H1 (cell line): ENCODE measurements at regions not wholly inside any gene's neighbourhood (a gene's known extent, or its start where the extent isn't known, plus 50 kb on each side); places are given as distances from the start of the nearest gene placed in this dataset.
A peak's percentile ranks its signal among the peaks of the same experiment; 100 is the strongest.

ENCODE experiments used
- CTCF ChIA-PET: fragments of 300-600 bp; sonication (Branson Sonifier 250); formaldehyde crosslinking; loops from one replicate; lab custom pipeline; 2021; ENCODE audit not compliant: partially characterized antibody; lab: Charles Lee
- POLR2A ChIA-PET: fragments of 300-600 bp; sonication (Branson Sonifier 250); formaldehyde crosslinking; loops from one replicate; lab custom pipeline; 2021; ENCODE audit warnings: inconsistent platforms; ENCODE audit not compliant: partially characterized antibody; lab: Charles Lee
- DNase-seq, 2 experiments: peaks; one replicate each; pipeline versions ENCODE4 v3.0.0 to v3.0.0-alpha.2; 2010 to 2022; ENCODE audit warnings: low spot score in 2 of 2, low read depth in 1 of 2, mixed read lengths in 1 of 2
- FAIRE-seq: peaks from 2 replicates; lab custom pipeline; 2011; peaks lifted over from hg19 to GRCh38; lab: Jason Lieb, UNC
- H2AFZ ChIP-seq: 2 replicates; pipeline ENCODE4 v1.8.1; 2012; ENCODE audit warnings: low read length, inconsistent platforms
- H2AK5ac ChIP-seq: 2 replicates; pipeline ENCODE4 v1.6.1; 2013; ENCODE audit warnings: low read depth, low read length
- H2BK120ac ChIP-seq: replicated peaks from 2 replicates; pipeline ENCODE3; 2013; ENCODE audit warnings: low read depth, low read length, inconsistent platforms
- H2BK12ac ChIP-seq: 2 replicates; pipeline ENCODE4 v1.6.1; 2013; ENCODE audit warnings: low read depth, low read length
- H2BK15ac ChIP-seq: 2 replicates; pipeline ENCODE4 v1.6.1; 2013; ENCODE audit warnings: low read length
- H2BK20ac ChIP-seq: 2 replicates; pipeline ENCODE4 v1.6.1; 2013; ENCODE audit warnings: low read length
- H2BK5ac ChIP-seq: 2 replicates; pipeline ENCODE4 v1.6.1; 2013; ENCODE audit warnings: low read depth, low read length
- H3K14ac ChIP-seq: 2 replicates; pipeline ENCODE4 v1.6.1; 2013; ENCODE audit warnings: inconsistent platforms; ENCODE audit not compliant: insufficient read length
- H3K18ac ChIP-seq: 2 replicates; pipeline ENCODE4 v1.6.1; 2013; ENCODE audit warnings: low read length; ENCODE audit errors: extremely low read depth
- H3K23ac ChIP-seq: 2 replicates; pipeline ENCODE4 v1.6.1; 2013; ENCODE audit warnings: inconsistent platforms; ENCODE audit not compliant: insufficient read length
- H3K23me2 ChIP-seq: 2 replicates; pipeline ENCODE4 v1.6.1; 2013; ENCODE audit warnings: low read depth, low read length
- H3K27ac ChIP-seq: 2 replicates; pipeline ENCODE4 v1.6.1; 2011; ENCODE audit warnings: low read depth, low read length, inconsistent platforms
- H3K27me3 ChIP-seq, 4 experiments: replicated peaks in 1 of 4; 1 replicate in 1 of 4; 2 replicates in 3 of 4; pipeline versions ENCODE4 v1.6.1 to v1.8.1; 2011 to 2013; ENCODE audit warnings: low read length in 3 of 4, mild to moderate bottlenecking in 3 of 4, inconsistent platforms in 2 of 4, mixed read lengths in 2 of 4, moderate library complexity in 1 of 4; ENCODE audit not compliant: control insufficient read depth in 3 of 4, insufficient read depth in 3 of 4; ENCODE audit errors: extremely low read depth in 1 of 4
- H3K36me3 ChIP-seq, 4 experiments: 2 replicates each; pipeline versions ENCODE4 v1.6.1 to v1.8.1; 2011 to 2013; ENCODE audit warnings: mild to moderate bottlenecking in 4 of 4, low read length in 3 of 4, moderate library complexity in 2 of 4, control low read depth in 1 of 4, inconsistent platforms in 1 of 4; ENCODE audit not compliant: insufficient read depth in 4 of 4, control insufficient read depth in 2 of 4
- H3K4ac ChIP-seq: replicated peaks from 2 replicates; pipeline ENCODE3; 2013; ENCODE audit warnings: low read length, low read depth, mixed read lengths, inconsistent platforms; ENCODE audit not compliant: insufficient read length
- H3K4me1 ChIP-seq, 4 experiments: replicated peaks in 1 of 4; 1 replicate in 1 of 4; 2 replicates in 3 of 4; pipeline versions ENCODE4 v1.6.1 to v1.8.1; 2011 to 2013; ENCODE audit warnings: low read length in 3 of 4, inconsistent platforms in 2 of 4, mixed read lengths in 1 of 4; ENCODE audit not compliant: insufficient read depth in 4 of 4, control insufficient read depth in 3 of 4
- H3K4me2 ChIP-seq, 2 experiments: 2 replicates each; pipeline versions ENCODE4 v1.6.1 to v1.8.1; 2011 to 2013; ENCODE audit warnings: low read depth in 2 of 2, low read length in 2 of 2, control low read depth in 1 of 2, inconsistent platforms in 1 of 2, mild to moderate bottlenecking in 1 of 2; ENCODE audit not compliant: insufficient read depth in 1 of 2
- H3K4me3 ChIP-seq, 4 experiments: fragments of 200-600, 300-600 bp in 1 of 4; sonication (generic), shearing (Covaris generic), sonication (Bioruptor Twin) in 1 of 4; 2 replicates each; pipeline versions ENCODE4 v1.5.1 to v1.8.1; 2011 to 2016; ENCODE audit warnings: low read length in 4 of 4, low read depth in 3 of 4, control low read depth in 2 of 4, inconsistent platforms in 2 of 4, mild to moderate bottlenecking in 2 of 4, mixed read lengths in 1 of 4, moderate library complexity in 1 of 4; ENCODE audit not compliant: insufficient read depth in 2 of 4; ENCODE audit errors: extremely low read depth in 1 of 4
- H3K56ac ChIP-seq: replicated peaks from 2 replicates; pipeline ENCODE3; 2013; ENCODE audit warnings: low read depth, mild to moderate bottlenecking, mixed read lengths, low read length, inconsistent platforms; ENCODE audit not compliant: insufficient read length
- H3K79me1 ChIP-seq: 2 replicates; pipeline ENCODE4 v1.6.1; 2013; ENCODE audit warnings: low read depth, low read length, control low read depth
- H3K79me2 ChIP-seq, 2 experiments: 2 replicates each; pipeline versions ENCODE4 v1.6.1 to v1.8.1; 2012 to 2013; ENCODE audit warnings: low read length in 2 of 2, mild to moderate bottlenecking in 2 of 2, inconsistent platforms in 1 of 2; ENCODE audit not compliant: insufficient read depth in 2 of 2, control insufficient read depth in 1 of 2
- H3K9ac ChIP-seq, 4 experiments: replicated peaks in 1 of 4; 1 replicate in 1 of 4; 2 replicates in 3 of 4; pipeline versions ENCODE4 v1.6.1 to v1.8.1; 2011 to 2013; ENCODE audit warnings: low read depth in 3 of 4, low read length in 3 of 4, control low read depth in 2 of 4, mild to moderate bottlenecking in 2 of 4, moderate library complexity in 2 of 4, inconsistent platforms in 1 of 4; ENCODE audit errors: extremely low read depth in 1 of 4
- H3K9me3 ChIP-seq, 2 experiments: 2 replicates each; pipeline versions ENCODE4 v1.6.1 to v1.8.1; 2012 to 2013; ENCODE audit warnings: mild to moderate bottlenecking in 2 of 2, moderate library complexity in 2 of 2, control low read depth in 1 of 2, inconsistent platforms in 1 of 2, low read depth in 1 of 2, low read length in 1 of 2, mixed read lengths in 1 of 2; ENCODE audit not compliant: insufficient read depth in 2 of 2
- H4K20me1 ChIP-seq, 2 experiments: replicated peaks in 1 of 2; 2 replicates each; pipeline versions ENCODE3 to v1.8.1; 2011 to 2013; ENCODE audit warnings: inconsistent platforms in 2 of 2, low read length in 2 of 2, mild to moderate bottlenecking in 1 of 2; ENCODE audit not compliant: insufficient read depth in 2 of 2, control insufficient read depth in 1 of 2
- H4K5ac ChIP-seq: 2 replicates; pipeline ENCODE4 v1.6.1; 2013; ENCODE audit warnings: low read length, low read depth, mixed read lengths, inconsistent platforms; ENCODE audit not compliant: insufficient read length
- H4K8ac ChIP-seq: 2 replicates; pipeline ENCODE4 v1.8.0; 2013; ENCODE audit warnings: mild to moderate bottlenecking, moderate library complexity, low read length, inconsistent platforms; ENCODE audit not compliant: insufficient read depth; ENCODE audit errors: extremely low read depth
- H4K91ac ChIP-seq: replicated peaks from 2 replicates; pipeline ENCODE3; 2013; ENCODE audit warnings: low read length, mixed read lengths, inconsistent platforms; ENCODE audit not compliant: insufficient read length
- CTCF ChIP-seq, 3 experiments: IDR thresholded peaks; 1 replicate in 2 of 3; 2 replicates in 1 of 3; pipeline versions ENCODE4 v1.5.1 to v1.6.1; 2011; ENCODE audit warnings: low read length in 3 of 3, mild to moderate bottlenecking in 3 of 3, inconsistent platforms in 2 of 3, low read depth in 1 of 3, moderate library complexity in 1 of 3; ENCODE audit not compliant: insufficient read depth in 1 of 3; ENCODE audit errors: control extremely low read depth in 1 of 3
- RAD21 ChIP-seq, 2 experiments: IDR thresholded peaks in 1 of 2; conservative IDR thresholded peaks in 1 of 2; 2 replicates each; pipeline ENCODE4 v1.6.1; 2011; ENCODE audit warnings: low read depth in 2 of 2, low read length in 2 of 2, improper control_type of control experiment in 1 of 2, inconsistent platforms in 1 of 2, mild to moderate bottlenecking in 1 of 2, moderate library complexity in 1 of 2
- SP4 ChIP-seq: IDR thresholded peaks from 2 replicates; pipeline ENCODE4 v1.6.1; 2012; ENCODE audit warnings: low read length, inconsistent platforms
- SUZ12 ChIP-seq: fragments of 200-600 bp; sonication (generic); IDR thresholded peaks from 2 replicates; pipeline ENCODE4 v1.6.1; 2012; ENCODE audit warnings: mild to moderate bottlenecking, inconsistent platforms, low read length, moderate library complexity, mixed read lengths
- YY1 ChIP-seq: IDR thresholded peaks from 2 replicates; pipeline ENCODE4 v1.6.1; 2011; ENCODE audit warnings: low read depth, mild to moderate bottlenecking, low read length
- WGBS, 2 experiments: shearing (Covaris generic) in 1 of 2; methylation state at CpG; one replicate each; pipeline versions ENCODE4 v1.1.6 to v1.1.7; 2013 to 2015; ENCODE audit warnings: low lambda C conversion rate in 2 of 2, mixed read lengths in 2 of 2, inconsistent platforms in 1 of 2, low coverage in 1 of 2, missing lambda C conversion rate in 1 of 2; ENCODE audit not compliant: insufficient replicate concordance in 2 of 2, insufficient coverage in 1 of 2, insufficient read length in 1 of 2; ENCODE audit errors: extremely low coverage in 1 of 2, missing lambda C conversion rate in 1 of 2; 5-methylcytosine and 5-hydroxymethylcytosine counted together

- Histone ChIP-seq H3K14ac (no peak overlapping the region), H4K5ac (no peak overlapping the region), H2BK20ac (no peak overlapping the region), H3K23ac (no peak overlapping the region), H2AK5ac (no peak overlapping the region), H3K18ac (no peak overlapping the region; the same call in 1 of the 2 replicates), H4K20me1 (no peaks in the 10 kb centered on the region), H3K23me2 (no peaks in the 10 kb centered on the region), H2AFZ (peak overlapping the region; percentile 95; the same call in 1 of the 2 replicates), H2BK5ac (no peak overlapping the region), H3K79me2 (no peaks in the 10 kb centered on the region), H4K8ac (peak overlapping the region; percentile 17; the same call in 1 of the 2 replicates), H3K4ac (no peak overlapping the region), H2BK12ac (no peak overlapping the region), H3K36me3 (no peaks in the 10 kb centered on the region), H2BK120ac (no peak overlapping the region), H3K4me3 (no peak overlapping the region), H4K91ac (no peak overlapping the region), H3K79me1 (no peaks in the 10 kb centered on the region), H3K9me3 (no peaks in the 10 kb centered on the region), H3K4me2 (no peak overlapping the region), H3K9ac (no peak overlapping the region), H2BK15ac (no peak overlapping the region), H3K56ac (no peak overlapping the region), H3K27me3 (no peaks in the 10 kb centered on the region), H3K4me1 (no peaks in the 10 kb centered on the region; a peak in 1 of 7 replicates), H3K27ac (no peak overlapping the region)
- 40% methylated on average over 11 of the region's 11 CpGs; no CpG with 5 or more reads in 1 of the 2 experiments for WGBS, 2 experiments
- FAIRE-seq (peak; percentile 77), DNase-seq (peak; percentile 47 to 92)
- TF ChIP-seq YY1 = peak; percentile 93
- TF ChIP-seq SP4 = peak; percentile 25; the same call in 1 of the 2 replicates
- TF ChIP-seq RAD21 (IDR thresholded peaks at IDR 0.05 in 1 of 2, conservative IDR thresholded peaks at IDR 0.05 in 1 of 2; ENCODE audit: low read depth in 2 of 2, low read length in 2 of 2) = peak; percentile 97
- TF ChIP-seq CTCF (IDR thresholded peaks at IDR 0.05; ENCODE audit: control extremely low read depth in 1 of 3, insufficient read depth in 1 of 3, low read depth in 1 of 3, low read length in 3 of 3) = peak; percentile 88 to 96 (median 89)
- TF ChIP-seq SUZ12 = no peak
- ChIA-PET CTCF (interaction anchor here (0.6 to 4.1 kb wide), 50 partner anchors 9 to 687 kb away, joined by 3 to 33 read pairs (median 4); partner anchors contain the start of gene GAS1), POLR2A (interaction anchor here (0.5 kb wide), 1 partner anchor 203 kb away, joined by 3 read pairs; no protein-coding TSS in a partner anchor)
These were observed 283.3 kb upstream of the TUT7 start for GRCh38 chr9:86637515-86637914.
